PFSK-1 (cell line): ENCODE measurements at regions not wholly inside any gene's neighbourhood (a gene's known extent, or its start where the extent isn't known, plus 50 kb on each side); places are given as distances from the start of the nearest gene placed in this dataset.

Source experiments
- FOXP2 ChIP-seq: optimal IDR thresholded peaks from 2 replicates; pipeline ENCODE3; 2011; ENCODE audit warnings: borderline replicate concordance, control low read depth, inconsistent platforms; ENCODE audit not compliant: insufficient read depth; ENCODE audit errors: extremely low read length, extremely low read depth
- POLR2AphosphoS5 ChIP-seq: IDR thresholded peaks from 2 replicates; pipeline ENCODE4 v1.6.1; 2012; ENCODE audit warnings: low read depth, mild to moderate bottlenecking, control low read depth, low read length, moderate library complexity
- REST ChIP-seq, 2 experiments: IDR thresholded peaks; 2 replicates each; pipeline versions ENCODE4 v1.6.1 to v1.8.0; 2011 to 2012; ENCODE audit warnings: low read depth in 2 of 2, low read length in 2 of 2, control low read depth in 1 of 2, inconsistent platforms in 1 of 2, mild to moderate bottlenecking in 1 of 2, moderate library complexity in 1 of 2; ENCODE audit not compliant: insufficient read depth in 1 of 2
- SIN3A ChIP-seq: IDR thresholded peaks from 2 replicates; pipeline ENCODE4 v1.6.1; 2012; ENCODE audit warnings: mild to moderate bottlenecking, low read length, moderate library complexity, borderline replicate concordance; ENCODE audit not compliant: insufficient read depth
- TAF1 ChIP-seq: IDR thresholded peaks from 2 replicates; pipeline ENCODE4 v1.6.1; 2012; ENCODE audit warnings: low read length, control low read depth, borderline replicate concordance; ENCODE audit not compliant: insufficient read depth

GRCh38 chr20:51319522-51319921 lies 223.0 kb downstream of the NFATC2 start:
- no peak for TF ChIP-seq TAF1
- TF ChIP-seq POLR2AphosphoS5: no peak
- no peak for TF ChIP-seq SIN3A
- no peak for TF ChIP-seq REST (IDR thresholded peaks at IDR 0.05; ENCODE audit: insufficient read depth in 1 of 2, low read depth in 2 of 2, low read length in 2 of 2)
- TF ChIP-seq FOXP2: no peak

DNA sequence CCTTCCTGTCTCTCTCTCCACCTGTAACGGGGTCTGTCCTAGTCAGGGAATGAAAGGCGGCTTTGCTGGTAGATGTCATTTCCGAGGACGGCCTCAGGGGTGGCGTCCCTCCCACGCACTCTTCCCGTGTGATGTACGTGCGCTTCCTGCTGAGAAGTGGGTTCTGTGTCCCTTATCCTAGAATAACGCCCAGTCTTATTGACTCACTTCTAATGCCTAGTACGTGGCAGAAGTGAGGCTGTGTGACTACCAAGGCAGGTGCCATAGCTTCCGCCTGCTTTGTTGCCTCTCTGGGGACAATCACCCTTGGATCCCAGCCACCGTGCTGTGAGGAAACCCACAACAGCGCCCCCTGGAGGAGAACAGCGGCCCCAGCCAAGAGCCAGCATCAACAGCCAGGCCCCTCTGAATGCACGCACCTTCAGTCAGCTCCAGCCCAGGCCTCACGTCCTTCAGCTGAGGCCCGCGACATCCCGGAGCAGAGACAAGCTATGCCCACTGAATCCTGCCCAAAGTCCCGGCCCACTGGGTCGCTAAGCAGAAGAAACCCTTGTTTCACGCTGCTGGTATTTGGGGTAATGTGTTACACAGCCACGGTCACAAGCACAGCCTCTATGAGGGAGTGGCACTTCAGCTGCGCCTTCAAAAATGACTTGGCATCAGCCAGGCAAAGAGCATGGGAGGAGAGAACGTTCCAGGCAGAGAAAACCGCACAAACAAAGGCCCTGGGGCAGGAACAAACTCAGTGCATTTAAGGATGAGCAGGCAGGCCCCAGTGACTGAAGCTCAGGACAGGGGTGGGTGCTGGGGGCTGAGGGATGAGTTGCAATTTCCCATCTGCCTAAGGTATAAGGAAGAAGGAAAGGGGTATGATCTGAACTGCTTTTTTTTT lies 224.2 kb downstream of the NFATC2 start:
- TF ChIP-seq FOXP2: no peak
- TF ChIP-seq POLR2AphosphoS5: no peak
- TF ChIP-seq SIN3A: no peak
- TF ChIP-seq REST (IDR thresholded peaks at IDR 0.05; ENCODE audit: insufficient read depth in 1 of 2, low read depth in 2 of 2, low read length in 2 of 2): no peak
- no peak for TF ChIP-seq TAF1

GRCh38 chr20:51315390-51315789 lies 227.1 kb downstream of the NFATC2 start:
- TF ChIP-seq FOXP2 (no peak), POLR2AphosphoS5 (no peak), SIN3A (no peak)

DNA sequence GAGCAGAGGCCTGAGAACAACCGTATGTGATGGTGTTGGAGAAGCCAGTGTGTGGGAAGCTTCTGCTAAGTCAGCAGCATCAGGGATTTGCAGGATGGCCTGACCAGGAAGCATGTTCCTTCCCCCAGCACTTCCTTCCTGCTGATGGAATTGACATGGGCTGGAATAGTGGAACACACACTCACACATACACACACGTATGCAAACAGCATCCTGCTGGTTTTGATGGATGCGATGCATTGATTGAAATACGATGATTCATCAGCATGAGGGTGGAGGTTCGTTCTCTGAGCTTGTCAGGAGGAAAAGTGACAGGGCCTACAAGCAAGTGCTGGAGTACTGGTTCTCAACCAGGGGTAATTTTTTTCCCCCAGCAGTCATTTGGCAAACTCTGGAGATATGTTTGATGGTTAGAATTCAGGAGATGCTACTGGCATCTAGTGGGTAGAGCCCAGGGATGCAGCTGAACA lies 229.1 kb downstream of the NFATC2 start:
- no peak for TF ChIP-seq POLR2AphosphoS5
- no peak for TF ChIP-seq TAF1
- no peak for TF ChIP-seq REST (IDR thresholded peaks at IDR 0.05; ENCODE audit: insufficient read depth in 1 of 2, low read depth in 2 of 2, low read length in 2 of 2)
- no peak for TF ChIP-seq FOXP2
- no peak for TF ChIP-seq SIN3A

GRCh38 chr20:51312480-51312783 lies 230.1 kb downstream of the NFATC2 start:
- TF ChIP-seq SIN3A (no peak), FOXP2 (no peak), POLR2AphosphoS5 (no peak), REST (IDR thresholded peaks at IDR 0.05; ENCODE audit: insufficient read depth in 1 of 2, low read depth in 2 of 2, low read length in 2 of 2) (no peak), TAF1 (no peak)
